BE2C (cell line): ENCODE measurements at regions not wholly inside any gene's neighbourhood (a gene's known extent, or its start where the extent isn't known, plus 50 kb on each side); places are given as distances from the start of the nearest gene placed in this dataset.

Source experiments
- DNase-seq: peaks from one replicate; pipeline ENCODE4 v3.0.0-alpha.2; 2020
- H3K27me3 ChIP-seq: fragments of 250-450 bp; sonication (Bioruptor Pico); 2 replicates; pipeline ENCODE4 v1.5.1; 2020; ENCODE audit warnings: mild to moderate bottlenecking
- H3K36me3 ChIP-seq: fragments of 250-450 bp; sonication (Bioruptor Pico); 2 replicates; pipeline ENCODE4 v1.5.1; 2020; ENCODE audit warnings: mild to moderate bottlenecking
- H3K4me1 ChIP-seq: fragments of 250-450 bp; sonication (Bioruptor Pico); 2 replicates; pipeline ENCODE4 v1.5.1; 2020
- H3K4me3 ChIP-seq: 2 replicates; pipeline ENCODE4 v1.5.1; 2011; ENCODE audit warnings: low read depth, low read length
- H3K9me3 ChIP-seq: fragments of 250-450 bp; sonication (Bioruptor Pico); 2 replicates; pipeline ENCODE4 v1.5.1; 2020
- CTCF ChIP-seq: IDR thresholded peaks from 2 replicates; pipeline ENCODE4 v1.5.1; 2012; ENCODE audit warnings: mild to moderate bottlenecking, low read depth, low read length

GRCh38 chr2:215736653-215737290 is 276.6 kb downstream of the MREG start:
- Histone ChIP-seq H3K4me3 (no peak overlapping the region), H3K4me1 (no peaks in the 10 kb centered on the region), H3K9me3 (no peaks in the 10 kb centered on the region), H3K27me3 (no peaks in the 10 kb centered on the region), H3K36me3 (no peaks in the 10 kb centered on the region)
- peak; percentile 43 for TF ChIP-seq CTCF
- peak; percentile 19 for DNase-seq

GRCh38 chr2:215731108-215731658 is 282.2 kb downstream of the MREG start:
- no peak for TF ChIP-seq CTCF
- H3K4me3 ChIP-seq: no peak overlapping the region
- no peaks in the 10 kb centered on the region for H3K27me3 ChIP-seq
- no peaks in the 10 kb centered on the region for H3K4me1 ChIP-seq
- H3K36me3 ChIP-seq: no peaks in the 10 kb centered on the region
- no peak for DNase-seq
- no peaks in the 10 kb centered on the region for H3K9me3 ChIP-seq

GRCh38 chr2:215729985-215730620 is 283.2 kb downstream of the MREG start:
- H3K27me3 ChIP-seq: no peaks in the 10 kb centered on the region
- no peaks in the 10 kb centered on the region for H3K9me3 ChIP-seq
- no peak overlapping the region for H3K4me3 ChIP-seq
- no peaks in the 10 kb centered on the region for H3K4me1 ChIP-seq
- no peak for TF ChIP-seq CTCF
- no peak for DNase-seq
- H3K36me3 ChIP-seq: no peaks in the 10 kb centered on the region

DNA sequence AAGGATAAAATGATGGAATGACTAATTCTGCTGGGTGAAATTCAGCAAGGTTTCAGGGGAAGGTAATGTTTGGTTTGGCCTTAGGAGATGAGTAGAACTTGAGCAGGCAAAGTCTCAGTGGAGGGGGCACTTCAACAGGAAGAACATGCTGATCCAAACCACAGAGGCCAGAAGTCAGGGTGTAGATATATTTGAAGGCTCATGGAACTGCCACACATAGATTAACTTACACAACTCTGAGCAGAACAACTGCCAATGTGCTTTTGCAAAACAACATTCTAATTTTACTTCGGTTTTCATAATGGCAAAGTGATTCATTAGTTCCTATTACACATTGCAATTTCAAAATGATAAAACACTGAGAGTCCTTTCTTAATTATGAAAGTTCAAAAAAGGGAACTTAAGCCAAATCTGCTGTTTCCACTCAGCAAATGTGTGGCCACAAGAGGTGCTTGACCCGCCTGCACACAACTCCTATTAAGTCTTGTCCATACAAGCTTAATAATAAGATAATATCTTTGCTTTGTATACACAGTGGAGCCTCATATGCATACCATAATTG is 284.8 kb downstream of the MREG start:
- TF ChIP-seq CTCF: no peak
- H3K36me3 ChIP-seq: no peaks in the 10 kb centered on the region
- no peaks in the 10 kb centered on the region for H3K4me1 ChIP-seq
- H3K27me3 ChIP-seq: no peaks in the 10 kb centered on the region
- no peak for DNase-seq
- H3K9me3 ChIP-seq: no peaks in the 10 kb centered on the region
- no peak overlapping the region for H3K4me3 ChIP-seq

DNA sequence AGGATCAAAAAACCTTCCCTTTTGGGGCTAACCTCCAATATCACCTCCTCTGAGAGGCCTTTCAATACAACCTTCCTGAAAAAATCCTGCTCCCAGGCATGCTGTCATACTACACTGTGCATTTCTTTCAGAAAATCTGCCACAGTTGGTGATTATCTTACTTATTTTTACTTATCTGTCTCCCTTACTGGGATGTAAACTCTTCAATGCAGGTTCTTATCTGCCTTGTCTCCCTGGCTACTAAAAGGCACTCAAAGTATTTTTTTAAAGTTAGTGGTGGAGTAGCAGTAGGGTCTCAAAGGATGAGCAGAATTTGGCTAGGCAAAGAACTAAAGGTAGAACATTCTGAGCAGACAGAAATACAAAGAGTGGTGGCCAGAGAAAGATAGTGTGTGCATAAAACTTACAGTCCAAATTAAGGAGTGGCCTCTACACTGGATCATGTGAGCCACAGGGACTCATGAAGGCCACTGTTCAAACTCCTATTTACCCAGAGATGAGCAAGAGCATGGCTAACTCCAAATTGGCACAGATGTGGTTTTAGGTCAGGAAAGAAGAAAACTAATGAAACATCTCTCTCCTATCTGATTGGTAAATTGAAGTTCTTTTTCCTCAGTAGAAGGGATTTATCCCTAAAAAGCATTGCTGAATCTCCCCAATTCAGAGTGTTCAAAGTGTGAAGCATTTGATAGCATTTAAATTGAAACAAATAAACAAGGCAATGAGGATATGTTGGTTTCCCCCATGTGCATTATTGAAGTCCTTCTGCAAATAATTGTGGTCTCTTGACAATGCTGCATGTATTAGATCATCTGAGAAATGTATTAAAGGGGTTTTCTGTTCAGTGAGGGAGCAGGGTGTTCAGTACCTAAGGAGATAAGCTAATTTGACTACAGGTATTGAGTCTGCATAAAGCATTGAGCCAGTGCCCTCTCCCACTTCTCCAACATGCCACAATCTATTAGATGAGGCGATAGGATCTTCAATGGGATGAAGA is 285.5 kb downstream of the MREG start:
- no peak overlapping the region for H3K4me3 ChIP-seq
- TF ChIP-seq CTCF: no peak
- no peak for DNase-seq
- no peaks in the 10 kb centered on the region for H3K27me3 ChIP-seq
- H3K4me1 ChIP-seq: no peaks in the 10 kb centered on the region
- H3K9me3 ChIP-seq: no peaks in the 10 kb centered on the region
- H3K36me3 ChIP-seq: no peaks in the 10 kb centered on the region
